A673 (cell line): ENCODE measurements at regions not wholly inside any gene's neighbourhood (a gene's known extent, or its start where the extent isn't known, plus 50 kb on each side); places are given as distances from the start of the nearest gene placed in this dataset.

ENCODE experiments used
- BruUV-seq: library from RNA; stranded (reverse); fragments of 400-500 nt; replicated peaks from 2 replicates; lab custom pipeline; 2021; lab: Mats Ljungman, UMichigan
- CTCF ChIA-PET: fragments of 300-600 bp; sonication (Branson Sonifier 250); formaldehyde crosslinking; loops from one replicate; lab custom pipeline; 2022; ENCODE audit warnings: antibody characterized with exemption; lab: Charles Lee
- POLR2A ChIA-PET: fragments of 300-600 bp; sonication (Branson Sonifier 250); formaldehyde crosslinking; loops from one replicate; lab custom pipeline; 2022; ENCODE audit warnings: antibody characterized with exemption; ENCODE audit not compliant: low non-redundant PET; lab: Charles Lee
- DNase-seq: peaks from one replicate; pipeline ENCODE4 v3.0.0-alpha.2; 2015; ENCODE audit warnings: low spot score
- H3K27ac ChIP-seq: fragments of 200-600 bp; sonication (generic); 2 replicates; pipeline ENCODE4 v1.5.1; 2016; ENCODE audit warnings: mixed run types, low read depth, mild to moderate bottlenecking, mixed read lengths, antibody characterized with exemption, low read length; ENCODE audit not compliant: poor library complexity, severe bottlenecking
- H3K27me3 ChIP-seq: fragments of 200-600 bp; sonication (generic); replicated peaks from 2 replicates; pipeline ENCODE4 v1.6.1; 2017; ENCODE audit warnings: mixed run types, low read depth, mild to moderate bottlenecking, mixed read lengths, antibody characterized with exemption, low read length; ENCODE audit not compliant: insufficient read depth, poor library complexity
- H3K36me3 ChIP-seq: fragments of 200-600 bp; sonication (generic); 2 replicates; pipeline ENCODE4 v1.6.1; 2016; ENCODE audit warnings: mixed run types, mild to moderate bottlenecking, mixed read lengths, antibody characterized with exemption, low read length; ENCODE audit not compliant: insufficient read depth, poor library complexity, severe bottlenecking
- H3K4me1 ChIP-seq: fragments of 200-600 bp; sonication (generic); 2 replicates; pipeline ENCODE4 v1.6.1; 2017; ENCODE audit warnings: mixed run types, mild to moderate bottlenecking, mixed read lengths, antibody characterized with exemption, low read length; ENCODE audit not compliant: insufficient read depth, poor library complexity, severe bottlenecking
- H3K4me3 ChIP-seq: fragments of 200-600 bp; sonication (generic); 2 replicates; pipeline ENCODE4 v1.5.1; 2016; ENCODE audit warnings: low read depth, mixed run types, mild to moderate bottlenecking, mixed read lengths, low read length; ENCODE audit not compliant: poor library complexity, severe bottlenecking
- H3K9me3 ChIP-seq: fragments of 200-600 bp; sonication (generic); 2 replicates; pipeline ENCODE4 v1.6.1; 2016; ENCODE audit warnings: mixed run types, low read depth, mild to moderate bottlenecking, mixed read lengths, antibody characterized with exemption, low read length; ENCODE audit not compliant: poor library complexity, severe bottlenecking
- EZH2 ChIP-seq: fragments of 200-600 bp; sonication (generic); IDR thresholded peaks from 2 replicates; pipeline ENCODE4 v1.6.1; 2017; ENCODE audit warnings: borderline replicate concordance, low read depth, mild to moderate bottlenecking, mixed read lengths, antibody characterized with exemption, low read length; ENCODE audit not compliant: poor library complexity, severe bottlenecking
- intact Hi-C: fragments of 100-400 bp; cut with micrococcal nuclease; formaldehyde crosslinking; loops from one replicate; pipeline ENCODE4 v1.10.0; 2022; ENCODE audit not compliant: unreplicated experiment
- TF ChIP-seq, protein P1 (sequence below): fragments of 300-800, 200-600 bp; sonication (generic); conservative IDR thresholded peaks from 2 replicates; pipeline ENCODE4 v1.5.1; 2017; ENCODE audit warnings: low read depth, mild to moderate bottlenecking, antibody characterized with exemption, low read length, moderate library complexity, mixed read lengths

DNA sequence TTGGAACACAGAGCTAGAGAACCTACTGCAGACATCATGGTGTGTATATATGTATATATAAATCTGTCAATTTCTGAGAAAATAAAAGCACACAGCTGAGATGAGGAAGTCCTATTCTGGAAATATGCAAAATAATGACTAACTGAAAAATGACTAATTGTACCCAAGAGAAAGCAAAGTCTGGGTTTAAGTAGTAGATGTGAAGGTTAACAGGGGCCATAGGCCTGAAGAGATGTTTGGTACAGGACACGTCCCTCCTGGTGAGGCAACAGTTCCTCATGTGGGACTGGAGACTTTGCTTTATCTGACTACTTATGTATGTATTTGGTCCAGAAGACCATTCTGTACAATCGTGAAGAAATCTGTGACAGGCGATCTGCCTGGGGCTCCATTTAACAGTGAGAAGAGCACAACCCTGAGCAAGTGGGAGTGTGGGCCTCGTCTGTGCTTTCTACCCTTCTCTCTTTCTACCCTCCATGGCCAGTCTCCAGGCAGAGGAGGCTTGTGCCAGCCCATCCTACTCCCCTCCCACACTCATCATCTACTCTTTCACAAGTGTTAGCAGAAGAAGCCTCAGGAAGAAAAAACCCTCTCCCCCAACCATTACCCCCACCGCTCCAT lies 67.5 kb downstream of the SLC41A2 start:
- BruUV-seq, result no TSS peak
- DNase-seq, result no peak
- intact Hi-C loops, result no loop called here
- TF ChIP-seq, protein P1, sequence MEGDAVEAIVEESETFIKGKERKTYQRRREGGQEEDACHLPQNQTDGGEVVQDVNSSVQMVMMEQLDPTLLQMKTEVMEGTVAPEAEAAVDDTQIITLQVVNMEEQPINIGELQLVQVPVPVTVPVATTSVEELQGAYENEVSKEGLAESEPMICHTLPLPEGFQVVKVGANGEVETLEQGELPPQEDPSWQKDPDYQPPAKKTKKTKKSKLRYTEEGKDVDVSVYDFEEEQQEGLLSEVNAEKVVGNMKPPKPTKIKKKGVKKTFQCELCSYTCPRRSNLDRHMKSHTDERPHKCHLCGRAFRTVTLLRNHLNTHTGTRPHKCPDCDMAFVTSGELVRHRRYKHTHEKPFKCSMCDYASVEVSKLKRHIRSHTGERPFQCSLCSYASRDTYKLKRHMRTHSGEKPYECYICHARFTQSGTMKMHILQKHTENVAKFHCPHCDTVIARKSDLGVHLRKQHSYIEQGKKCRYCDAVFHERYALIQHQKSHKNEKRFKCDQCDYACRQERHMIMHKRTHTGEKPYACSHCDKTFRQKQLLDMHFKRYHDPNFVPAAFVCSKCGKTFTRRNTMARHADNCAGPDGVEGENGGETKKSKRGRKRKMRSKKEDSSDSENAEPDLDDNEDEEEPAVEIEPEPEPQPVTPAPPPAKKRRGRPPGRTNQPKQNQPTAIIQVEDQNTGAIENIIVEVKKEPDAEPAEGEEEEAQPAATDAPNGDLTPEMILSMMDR, result no peak
- TF ChIP-seq EZH2, result no peak
- H3K4me1 ChIP-seq, result no peaks in the 10 kb centered on the region
- ChIA-PET POLR2A (no interaction called here), CTCF (no interaction called here)
- H3K36me3 ChIP-seq, result no peaks in the 10 kb centered on the region
- no peaks in the 10 kb centered on the region for H3K9me3 ChIP-seq
- H3K4me3 ChIP-seq, result no peak overlapping the region
- H3K27ac ChIP-seq, result no peak overlapping the region
- H3K27me3 ChIP-seq, result peaks cover 2% of the 10 kb centered on the region

DNA sequence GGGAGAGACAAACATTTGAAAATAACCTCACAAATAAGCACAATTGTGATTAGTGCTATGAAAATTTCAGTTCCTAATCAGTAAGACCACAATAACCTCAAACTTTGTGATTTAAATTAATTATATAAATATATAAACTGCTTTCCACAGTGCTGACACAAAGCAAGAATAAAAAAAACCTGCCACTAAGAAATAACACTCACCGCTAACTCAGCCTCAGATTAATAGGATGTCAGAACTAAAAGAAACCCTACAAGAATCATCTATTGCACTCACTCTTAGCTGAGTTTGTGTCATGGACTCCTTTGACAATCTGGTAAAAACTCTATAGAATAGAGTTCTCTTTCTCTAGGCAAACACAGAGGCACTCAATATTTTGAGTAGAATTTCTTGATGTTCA lies 68.4 kb downstream of the SLC41A2 start:
- Histone ChIP-seq H3K27ac (no peak overlapping the region), H3K4me3 (no peak overlapping the region), H3K27me3 (peaks cover 2% of the 10 kb centered on the region), H3K9me3 (no peaks in the 10 kb centered on the region), H3K36me3 (no peaks in the 10 kb centered on the region), H3K4me1 (no peaks in the 10 kb centered on the region)
- ChIA-PET POLR2A (no interaction called here), CTCF (no interaction called here)
- intact Hi-C loops, result no loop called here
- TF ChIP-seq EZH2, result no peak
- TF ChIP-seq, protein P1, result no peak
- BruUV-seq, result no TSS peak
- no peak for DNase-seq

DNA sequence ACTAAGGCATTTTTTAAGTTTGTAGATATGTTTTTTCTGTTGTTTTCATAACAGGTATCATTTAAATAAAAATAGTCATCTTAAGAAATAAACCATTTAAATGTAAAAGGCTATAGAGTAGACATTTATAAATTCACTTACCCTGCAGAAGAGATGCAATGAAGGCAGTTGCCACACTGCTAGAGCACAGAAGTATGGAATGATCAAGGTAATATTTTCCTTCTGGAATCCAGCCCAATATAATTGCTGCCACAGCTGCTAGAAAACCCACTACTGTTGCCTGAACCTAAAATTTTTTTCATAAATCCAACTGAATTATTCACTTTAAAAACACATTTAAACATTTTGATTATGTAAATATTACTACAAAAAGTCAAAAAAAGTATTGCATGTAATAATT lies 69.2 kb downstream of the SLC41A2 start:
- H3K36me3 ChIP-seq, result no peaks in the 10 kb centered on the region
- H3K27ac ChIP-seq, result no peak overlapping the region
- no peaks in the 10 kb centered on the region for H3K4me1 ChIP-seq
- no TSS peak for BruUV-seq
- CTCF ChIA-PET, result no interaction called here
- H3K9me3 ChIP-seq, result no peaks in the 10 kb centered on the region
- POLR2A ChIA-PET, result no interaction called here
- DNase-seq, result no peak
- peaks cover 2% of the 10 kb centered on the region for H3K27me3 ChIP-seq
- no peak overlapping the region for H3K4me3 ChIP-seq
- TF ChIP-seq EZH2, result no peak
- TF ChIP-seq, protein P1, result no peak
- intact Hi-C loops, result no loop called here
